Naive thymus-derived CD4-positive, alpha-beta T cell (primary cell): ENCODE measurements at regions not wholly inside any gene's neighbourhood (a gene's known extent, or its start where the extent isn't known, plus 50 kb on each side); places are given as distances from the start of the nearest gene placed in this dataset.

ENCODE experiments used
- ATAC-seq: fragments of 150-1000 bp; cut with Tn5 transposase; 2 replicates; pipeline ENCODE4 v1.10.0; 2021; ENCODE audit warnings: mild to moderate bottlenecking, moderate library complexity
- CTCF ChIA-PET: fragments of 350-600 bp; sonication (Branson Sonifier 250); formaldehyde crosslinking; loops from one replicate; lab custom pipeline; 2021; ENCODE audit warnings: antibody characterized with exemption; lab: Charles Lee
- POLR2A ChIA-PET: fragments of 350-600 bp; sonication (Branson Sonifier 250); formaldehyde crosslinking; loops from one replicate; lab custom pipeline; 2021; ENCODE audit warnings: antibody characterized with exemption, inconsistent platforms; lab: Charles Lee
- DNase-seq, 9 donors: peaks; one replicate each; pipeline versions ENCODE4 v3.0.0 to v3.0.0-alpha.2; 2020 to 2022; ENCODE audit warnings: mixed read lengths in 1 of 9
- H3K27ac ChIP-seq: one replicate; pipeline ENCODE4 v1.7.0; 2013; ENCODE audit warnings: mild to moderate bottlenecking, low read depth, low read length, moderate library complexity
- H3K27me3 ChIP-seq, 2 donors: one replicate each; pipeline ENCODE4 v1.7.0; 2013; ENCODE audit warnings: low read length in 2 of 2, mild to moderate bottlenecking in 2 of 2, moderate library complexity in 2 of 2; ENCODE audit not compliant: control insufficient read depth in 2 of 2, insufficient read depth in 2 of 2
- H3K36me3 ChIP-seq, 3 experiments: 1 replicate in 2 of 3; 2 replicates in 1 of 3; pipeline ENCODE4 v1.7.0; 2013; ENCODE audit warnings: low read length in 3 of 3, mild to moderate bottlenecking in 3 of 3, moderate library complexity in 1 of 3; ENCODE audit not compliant: insufficient read depth in 3 of 3, control insufficient read depth in 2 of 3
- H3K4me1 ChIP-seq, 2 donors: one replicate each; pipeline ENCODE4 v1.7.0; 2013; ENCODE audit warnings: low read length in 2 of 2, mild to moderate bottlenecking in 2 of 2, moderate library complexity in 1 of 2; ENCODE audit not compliant: control insufficient read depth in 2 of 2, insufficient read depth in 2 of 2
- H3K4me3 ChIP-seq: 2 replicates; pipeline ENCODE4 v1.7.0; 2013; ENCODE audit warnings: mild to moderate bottlenecking, low read length
- H3K9me3 ChIP-seq, 3 experiments: 1 replicate in 2 of 3; 2 replicates in 1 of 3; pipeline ENCODE4 v1.7.0; 2013; ENCODE audit warnings: low read length in 3 of 3; ENCODE audit not compliant: control insufficient read depth in 2 of 3
- H3K27ac Mint-ChIP-seq, 9 donors: one replicate each; pipeline ENCODE4 v1.8.0; 2020 to 2022; ENCODE audit warnings: mixed read lengths in 9 of 9, mild to moderate bottlenecking in 8 of 9, moderate library complexity in 5 of 9, inconsistent platforms in 2 of 9
- H3K27me3 Mint-ChIP-seq, 5 donors: one replicate each; pipeline ENCODE4 v1.8.0; 2021 to 2022; ENCODE audit warnings: mixed read lengths in 5 of 5, mild to moderate bottlenecking in 1 of 5
- H3K36me3 Mint-ChIP-seq, 5 donors: one replicate each; pipeline ENCODE4 v1.8.0; 2020 to 2022; ENCODE audit warnings: mixed read lengths in 5 of 5, mild to moderate bottlenecking in 3 of 5, inconsistent platforms in 1 of 5
- H3K4me1 Mint-ChIP-seq, 7 donors: one replicate each; pipeline ENCODE4 v1.8.0; 2020 to 2022; ENCODE audit warnings: mixed read lengths in 7 of 7, mild to moderate bottlenecking in 3 of 7, inconsistent platforms in 1 of 7
- H3K4me3 Mint-ChIP-seq, 10 donors: one replicate each; pipeline ENCODE4 v1.8.0; 2020 to 2022; ENCODE audit warnings: mild to moderate bottlenecking in 10 of 10, mixed read lengths in 10 of 10, moderate library complexity in 6 of 10, inconsistent platforms in 2 of 10
- H3K9me3 Mint-ChIP-seq, 11 donors: one replicate each; pipeline ENCODE4 v1.8.0; 2020 to 2022; ENCODE audit warnings: mixed read lengths in 11 of 11, mild to moderate bottlenecking in 4 of 11, inconsistent platforms in 1 of 11, moderate library complexity in 1 of 11
- intact Hi-C, 2 donors: fragments of 100-400 bp; cut with micrococcal nuclease; formaldehyde crosslinking; loops; one replicate each; pipeline ENCODE4 v1.15.1; 2023

- Histone ChIP-seq H3K36me3 (no peaks in the 10 kb centered on the region), H3K27ac (no peak overlapping the region), H3K4me3 (no peak overlapping the region), H3K27me3 (no peaks in the 10 kb centered on the region), H3K9me3 (no peaks in the 10 kb centered on the region), H3K4me1 (no peaks in the 10 kb centered on the region)
- H3K4me3 Mint-ChIP-seq, result no peak overlapping the region
- DNase-seq, result no peak
- ChIA-PET CTCF (no interaction called here), POLR2A (no interaction called here)
- no peak overlapping the region for H3K27ac Mint-ChIP-seq
- peaks cover 0 to 15% (median 0%) of the 10 kb centered on the region in 5 donors for H3K27me3 Mint-ChIP-seq
- H3K4me1 Mint-ChIP-seq, result no peaks in the 10 kb centered on the region
- intact Hi-C loops, result no loop called here
- H3K9me3 Mint-ChIP-seq, result no peaks in the 10 kb centered on the region
- no peaks in the 10 kb centered on the region for H3K36me3 Mint-ChIP-seq
- ATAC-seq, result no peak
These were observed 368.3 kb downstream of the LMO7 start for GRCh38 chr13:76004416-76004815.

GRCh38 chr13:76000131-76000530 lies 364.0 kb downstream of the LMO7 start:
- no peak for ATAC-seq
- no peaks in the 10 kb centered on the region for H3K4me1 ChIP-seq
- no peaks in the 10 kb centered on the region for H3K9me3 Mint-ChIP-seq
- no peaks in the 10 kb centered on the region for H3K36me3 ChIP-seq
- H3K9me3 ChIP-seq, result no peaks in the 10 kb centered on the region
- H3K4me3 ChIP-seq, result no peak overlapping the region
- POLR2A ChIA-PET, result no interaction called here
- no peak overlapping the region for H3K27ac ChIP-seq
- H3K36me3 Mint-ChIP-seq, result no peaks in the 10 kb centered on the region
- CTCF ChIA-PET, result interaction anchor here (0.9 kb wide), 1 partner anchor 127 kb away, joined by 3 read pairs; no protein-coding TSS in a partner anchor
- H3K27ac Mint-ChIP-seq, result peak overlapping the region in 1 of 9 donors; percentile 35
- no peak overlapping the region for H3K4me3 Mint-ChIP-seq
- peaks cover 0 to 6% (median 4%) of the 10 kb centered on the region in 7 donors for H3K4me1 Mint-ChIP-seq
- peaks cover 0 to 9% (median 0%) of the 10 kb centered on the region in 5 donors for H3K27me3 Mint-ChIP-seq
- no peak for DNase-seq
- no peaks in the 10 kb centered on the region for H3K27me3 ChIP-seq
- intact Hi-C loops, result no loop called here

- ChIA-PET CTCF (no interaction called here), POLR2A (no interaction called here)
- Mint-ChIP-seq H3K36me3 (no peaks in the 10 kb centered on the region), H3K27ac (no peak overlapping the region), H3K27me3 (no peaks in the 10 kb centered on the region), H3K4me1 (peaks cover 0 to 6% (median 4%) of the 10 kb centered on the region in 7 donors), H3K9me3 (peaks cover 0 to 3% (median 0%) of the 10 kb centered on the region in 11 donors), H3K4me3 (no peak overlapping the region)
- Histone ChIP-seq H3K36me3 (no peaks in the 10 kb centered on the region), H3K4me3 (no peak overlapping the region), H3K27me3 (no peaks in the 10 kb centered on the region), H3K27ac (no peak overlapping the region), H3K9me3 (no peaks in the 10 kb centered on the region), H3K4me1 (no peaks in the 10 kb centered on the region)
- ATAC-seq (no peak), DNase-seq (no peak)
- intact Hi-C loops, result no loop called here
These were observed 360.5 kb downstream of the LMO7 start for GRCh38 chr13:75996582-75996981.

- peaks cover 0 to 3% (median 0%) of the 10 kb centered on the region in 11 donors for H3K9me3 Mint-ChIP-seq
- H3K36me3 Mint-ChIP-seq, result no peaks in the 10 kb centered on the region
- no peaks in the 10 kb centered on the region for H3K27me3 Mint-ChIP-seq
- intact Hi-C loops, result no loop called here
- Histone ChIP-seq H3K9me3 (no peaks in the 10 kb centered on the region), H3K36me3 (no peaks in the 10 kb centered on the region), H3K4me1 (no peaks in the 10 kb centered on the region), H3K4me3 (no peak overlapping the region), H3K27ac (no peak overlapping the region), H3K27me3 (no peaks in the 10 kb centered on the region)
- POLR2A ChIA-PET, result no interaction called here
- no peak overlapping the region for H3K4me3 Mint-ChIP-seq
- CTCF ChIA-PET, result no interaction called here
- no peak overlapping the region for H3K27ac Mint-ChIP-seq
- ATAC-seq (no peak), DNase-seq (no peak)
- H3K4me1 Mint-ChIP-seq, result peaks cover 0 to 6% (median 4%) of the 10 kb centered on the region in 7 donors
These were observed 359.8 kb downstream of the LMO7 start for GRCh38 chr13:75995966-75996365.

GRCh38 chr13:75993823-75994222 lies 357.7 kb downstream of the LMO7 start:
- Mint-ChIP-seq H3K9me3 (peaks cover 0 to 8% (median 0%) of the 10 kb centered on the region in 11 donors), H3K4me1 (peaks cover 0 to 6% (median 4%) of the 10 kb centered on the region in 7 donors), H3K27ac (no peak overlapping the region), H3K36me3 (no peaks in the 10 kb centered on the region), H3K27me3 (no peaks in the 10 kb centered on the region), H3K4me3 (no peak overlapping the region)
- no peaks in the 10 kb centered on the region for H3K36me3 ChIP-seq
- H3K4me3 ChIP-seq, result no peak overlapping the region
- H3K4me1 ChIP-seq, result no peaks in the 10 kb centered on the region
- no peaks in the 10 kb centered on the region for H3K9me3 ChIP-seq
- no peak overlapping the region for H3K27ac ChIP-seq
- DNase-seq (no peak), ATAC-seq (no peak)
- POLR2A ChIA-PET, result no interaction called here
- H3K27me3 ChIP-seq, result no peaks in the 10 kb centered on the region
- CTCF ChIA-PET, result no interaction called here
- intact Hi-C loops, result no loop called here

- peaks cover 0 to under 1% (median 0%) of the 10 kb centered on the region in 5 donors for H3K27me3 Mint-ChIP-seq
- intact Hi-C loops, result no loop called here
- no peak overlapping the region for H3K27ac Mint-ChIP-seq
- ChIA-PET CTCF (no interaction called here), POLR2A (interaction anchor here (0.7 kb wide), 1 partner anchor 10 kb away, joined by 3 read pairs; no protein-coding TSS in a partner anchor)
- H3K27me3 ChIP-seq, result no peaks in the 10 kb centered on the region
- no peaks in the 10 kb centered on the region for H3K36me3 Mint-ChIP-seq
- H3K9me3 ChIP-seq, result no peaks in the 10 kb centered on the region
- no peak overlapping the region for H3K4me3 ChIP-seq
- no peak overlapping the region for H3K4me3 Mint-ChIP-seq
- DNase-seq, result no peak
- no peak overlapping the region for H3K27ac ChIP-seq
- peaks cover 0 to 8% (median 0%) of the 10 kb centered on the region in 11 donors for H3K9me3 Mint-ChIP-seq
- no peaks in the 10 kb centered on the region for H3K36me3 ChIP-seq
- ATAC-seq, result no peak
- no peaks in the 10 kb centered on the region for H3K4me1 ChIP-seq
- H3K4me1 Mint-ChIP-seq, result peaks cover 0 to 6% (median 4%) of the 10 kb centered on the region in 7 donors
These were observed 357.1 kb downstream of the LMO7 start for GRCh38 chr13:75993241-75993640.

GRCh38 chr13:75986818-75987217 lies 350.7 kb downstream of the LMO7 start:
- intact Hi-C loops, result no loop called here
- Histone ChIP-seq H3K36me3 (no peaks in the 10 kb centered on the region), H3K9me3 (no peaks in the 10 kb centered on the region), H3K4me3 (no peak overlapping the region), H3K4me1 (no peaks in the 10 kb centered on the region), H3K27ac (no peak overlapping the region), H3K27me3 (no peaks in the 10 kb centered on the region)
- CTCF ChIA-PET, result no interaction called here
- Mint-ChIP-seq H3K4me1 (no peaks in the 10 kb centered on the region), H3K9me3 (peaks cover 0 to 8% (median 0%) of the 10 kb centered on the region in 11 donors), H3K4me3 (no peak overlapping the region), H3K36me3 (no peaks in the 10 kb centered on the region), H3K27ac (no peak overlapping the region), H3K27me3 (peaks cover 0 to 9% (median 0%) of the 10 kb centered on the region in 5 donors)
- POLR2A ChIA-PET, result no interaction called here
- no peak for DNase-seq
- ATAC-seq, result no peak
